ENCODE measurements at regions not wholly inside any gene's neighbourhood (a gene's known extent, or its start where the extent isn't known, plus 50 kb on each side); places are given as distances from the start of the nearest gene placed in this dataset.

- Histone ChIP-seq H3K9me3 (ENCODE audit: low read depth) (no peaks in the 10 kb centered on the region), H3K4me1 (ENCODE audit: insufficient read depth) (no peaks in the 10 kb centered on the region), H3K4me2 (no peak overlapping the region), H3K4me3 (no peak overlapping the region), H2AFZ (no peak overlapping the region), H3K27me3 (no peaks in the 10 kb centered on the region), H3K79me2 (no peaks in the 10 kb centered on the region), H3K36me3 (replicated peaks; ENCODE audit: insufficient read depth, low read depth) (no peaks in the 10 kb centered on the region), H3K27ac (no peak overlapping the region), H3K9me2 (replicated peaks; ENCODE audit: insufficient read depth) (no peaks in the 10 kb centered on the region), H4K20me1 (ENCODE audit: insufficient read depth, poor library complexity, severe bottlenecking) (no peaks in the 10 kb centered on the region)
- 71% methylated on average over 1 of the region's 1 CpG for WGBS (ENCODE audit: low lambda C conversion rate, missing lambda C conversion rate)
- no peak for DNase-seq (ENCODE audit: low spot score)
- no peak for TF ChIP-seq EZH2phosphoT487 (IDR thresholded peaks at IDR 0.05; ENCODE audit: low read depth, severe bottlenecking, unreplicated experiment)
- TF ChIP-seq EZH2 (IDR thresholded peaks at IDR 0.05; ENCODE audit: borderline replicate concordance) = no peak
- TF ChIP-seq CTCF (IDR thresholded peaks at IDR 0.05; ENCODE audit: poor library complexity) = no peak
Measured at GRCh38 chr9:1369297-1369696, 319.1 kb downstream of the DMRT2 start.

GRCh38 chr9:1373445-1373844 lies 323.3 kb downstream of the DMRT2 start:
- no peaks in the 10 kb centered on the region for H3K27me3 ChIP-seq
- H2AFZ ChIP-seq = no peak overlapping the region
- no peaks in the 10 kb centered on the region for H3K36me3 ChIP-seq (replicated peaks; ENCODE audit: insufficient read depth, low read depth)
- DNase-seq (ENCODE audit: low spot score) = no peak
- no peak overlapping the region for H3K4me2 ChIP-seq
- no peak overlapping the region for H3K27ac ChIP-seq
- WGBS (ENCODE audit: low lambda C conversion rate, missing lambda C conversion rate) = 85% methylated on average over 5 of the region's 5 CpGs
- H3K4me3 ChIP-seq = no peak overlapping the region
- H3K9me3 ChIP-seq (ENCODE audit: low read depth) = no peaks in the 10 kb centered on the region
- no peaks in the 10 kb centered on the region for H3K79me2 ChIP-seq
- TF ChIP-seq CTCF (IDR thresholded peaks at IDR 0.05; ENCODE audit: poor library complexity) (no peak), EZH2phosphoT487 (IDR thresholded peaks at IDR 0.05; ENCODE audit: low read depth, severe bottlenecking, unreplicated experiment) (no peak), EZH2 (IDR thresholded peaks at IDR 0.05; ENCODE audit: borderline replicate concordance) (no peak)
- H4K20me1 ChIP-seq (ENCODE audit: insufficient read depth, poor library complexity, severe bottlenecking) = no peaks in the 10 kb centered on the region
- no peaks in the 10 kb centered on the region for H3K4me1 ChIP-seq (ENCODE audit: insufficient read depth)
- H3K9me2 ChIP-seq (replicated peaks; ENCODE audit: insufficient read depth) = no peaks in the 10 kb centered on the region

GRCh38 chr9:1383899-1384455 lies 333.8 kb downstream of the DMRT2 start:
- DNase-seq (ENCODE audit: low spot score) = no peak
- Histone ChIP-seq H3K4me1 (ENCODE audit: insufficient read depth) (no peaks in the 10 kb centered on the region), H3K27ac (no peak overlapping the region), H3K9me3 (ENCODE audit: low read depth) (no peaks in the 10 kb centered on the region), H3K27me3 (no peaks in the 10 kb centered on the region), H3K79me2 (no peaks in the 10 kb centered on the region), H3K9me2 (replicated peaks; ENCODE audit: insufficient read depth) (no peaks in the 10 kb centered on the region), H4K20me1 (ENCODE audit: insufficient read depth, poor library complexity, severe bottlenecking) (no peaks in the 10 kb centered on the region), H2AFZ (no peak overlapping the region), H3K4me2 (no peak overlapping the region), H3K4me3 (no peak overlapping the region), H3K36me3 (replicated peaks; ENCODE audit: insufficient read depth, low read depth) (no peaks in the 10 kb centered on the region)
- TF ChIP-seq EZH2phosphoT487 (IDR thresholded peaks at IDR 0.05; ENCODE audit: low read depth, severe bottlenecking, unreplicated experiment) (no peak), EZH2 (IDR thresholded peaks at IDR 0.05; ENCODE audit: borderline replicate concordance) (no peak), CTCF (IDR thresholded peaks at IDR 0.05; ENCODE audit: poor library complexity) (no peak)
- WGBS (ENCODE audit: low lambda C conversion rate, missing lambda C conversion rate) = 56% methylated on average over 4 of the region's 4 CpGs

GRCh38 chr9:1384816-1385215 lies 334.7 kb downstream of the DMRT2 start:
- no peak for DNase-seq (ENCODE audit: low spot score)
- no peak overlapping the region for H2AFZ ChIP-seq
- H3K27ac ChIP-seq = no peak overlapping the region
- H4K20me1 ChIP-seq (ENCODE audit: insufficient read depth, poor library complexity, severe bottlenecking) = no peaks in the 10 kb centered on the region
- WGBS (ENCODE audit: low lambda C conversion rate, missing lambda C conversion rate) = 18% methylated on average over 2 of the region's 2 CpGs
- H3K4me2 ChIP-seq = no peak overlapping the region
- H3K27me3 ChIP-seq = no peaks in the 10 kb centered on the region
- H3K79me2 ChIP-seq = no peaks in the 10 kb centered on the region
- TF ChIP-seq EZH2phosphoT487 (IDR thresholded peaks at IDR 0.05; ENCODE audit: low read depth, severe bottlenecking, unreplicated experiment) = no peak
- no peak for TF ChIP-seq EZH2 (IDR thresholded peaks at IDR 0.05; ENCODE audit: borderline replicate concordance)
- no peak for TF ChIP-seq CTCF (IDR thresholded peaks at IDR 0.05; ENCODE audit: poor library complexity)
- H3K9me3 ChIP-seq (ENCODE audit: low read depth) = no peaks in the 10 kb centered on the region
- no peak overlapping the region for H3K4me3 ChIP-seq
- no peaks in the 10 kb centered on the region for H3K4me1 ChIP-seq (ENCODE audit: insufficient read depth)
- H3K36me3 ChIP-seq (replicated peaks; ENCODE audit: insufficient read depth, low read depth) = no peaks in the 10 kb centered on the region
- H3K9me2 ChIP-seq (replicated peaks; ENCODE audit: insufficient read depth) = no peaks in the 10 kb centered on the region

Data from hepatocyte (in vitro differentiated cells).